ENCODE measurements at regions not wholly inside any gene's neighbourhood (a gene's known extent, or its start where the extent isn't known, plus 50 kb on each side); places are given as distances from the start of the nearest gene placed in this dataset.

DNA sequence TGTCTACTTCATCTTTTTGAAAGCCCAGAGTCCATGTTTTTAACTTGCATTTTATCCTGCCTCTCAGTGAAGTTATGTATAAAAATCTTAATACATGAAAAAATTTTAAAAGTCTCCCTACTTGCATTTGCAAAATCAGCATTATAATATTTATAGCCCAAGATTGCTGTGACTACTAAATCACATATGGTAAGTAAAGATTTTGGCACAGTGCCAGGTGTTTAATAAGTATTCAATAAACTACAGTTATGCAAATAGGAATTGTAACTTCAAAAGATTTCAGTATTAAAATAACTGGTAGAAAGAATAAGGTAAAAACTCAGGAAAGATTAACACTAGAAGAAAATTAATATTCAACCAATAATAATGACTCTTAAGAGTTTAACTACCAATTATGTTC lies 641.7 kb downstream of the LRRIQ3 start:
- TF ChIP-seq GATA1 (IDR thresholded peaks at IDR 0.05; ENCODE audit: low read depth, low read length) (no peak), POLR2A (IDR thresholded peaks at IDR 0.05; ENCODE audit: low read length) (no peak)

All from erythroblast (primary cell).